Testis (tissue), 2 donors: ENCODE measurements at regions not wholly inside any gene's neighbourhood (a gene's known extent, or its start where the extent isn't known, plus 50 kb on each side); places are given as distances from the start of the nearest gene placed in this dataset.

Experiments
- CTCF ChIP-seq, 3 experiments: fragments of 450-650 bp in 2 of 3; fragments of 200-600 bp in 1 of 3; sonication (generic) in 1 of 3; IDR thresholded peaks; one replicate each; pipeline ENCODE4 v1.5.1; 2016 to 2019; ENCODE audit warnings: antibody characterized with exemption in 3 of 3, mild to moderate bottlenecking in 2 of 3, moderate library complexity in 1 of 3
- POLR2A ChIP-seq: fragments of 450-650 bp; IDR thresholded peaks from one replicate; pipeline ENCODE4 v1.6.1; 2017; ENCODE audit warnings: antibody characterized with exemption, mild to moderate bottlenecking, moderate library complexity

GRCh38 chr20:58106143-58106750, 122.2 kb downstream of the ANKRD60 start:
- TF ChIP-seq POLR2A (no peak), CTCF (IDR thresholded peaks at IDR 0.05) (no peak)
